Amniotic epithelial cell (primary cell): ENCODE measurements at regions not wholly inside any gene's neighbourhood (a gene's known extent, or its start where the extent isn't known, plus 50 kb on each side); places are given as distances from the start of the nearest gene placed in this dataset.
"Not testable (repeated sequence)": the region's sequence is repeated elsewhere in the genome, so short reads cannot be mapped to it uniquely, and the experiment has no call there.

Source experiments
- DNase-seq: peaks from one replicate; pipeline ENCODE4 v3.0.0-alpha.2; 2010; ENCODE audit warnings: low read depth

GRCh38 chr6:76671751-76672150 is 599.3 kb upstream of the IMPG1 start:
- no peak for DNase-seq

GRCh38 chr6:76644231-76644630 is 571.8 kb upstream of the IMPG1 start:
- peak; percentile 0 for DNase-seq

GRCh38 chr6:76639941-76640340 is 567.5 kb upstream of the IMPG1 start:
- DNase-seq, result no peak

- no peak for DNase-seq
These were observed 562.2 kb upstream of the IMPG1 start for GRCh38 chr6:76634695-76635094.

- no peak for DNase-seq
These were observed 560.8 kb upstream of the IMPG1 start for GRCh38 chr6:76633259-76633658.

- no peak for DNase-seq
These were observed 559.2 kb upstream of the IMPG1 start for GRCh38 chr6:76631622-76632021.

GRCh38 chr6:76615395-76615794 is 542.9 kb upstream of the IMPG1 start:
- no peak for DNase-seq

- DNase-seq, result no peak
These were observed 540.5 kb upstream of the IMPG1 start for GRCh38 chr6:76612954-76613353.

- DNase-seq, result no peak
These were observed 536.7 kb upstream of the IMPG1 start for GRCh38 chr6:76609160-76609559.

- no peak for DNase-seq
These were observed 521.6 kb upstream of the IMPG1 start for GRCh38 chr6:76594109-76594508.

GRCh38 chr6:76593668-76594067 is 521.2 kb upstream of the IMPG1 start:
- DNase-seq, result no peak

- no peak for DNase-seq
These were observed 520.1 kb upstream of the IMPG1 start for GRCh38 chr6:76592566-76592965.

GRCh38 chr6:76587271-76587670 is 514.8 kb upstream of the IMPG1 start:
- DNase-seq, result peak; percentile 0

- no peak for DNase-seq
These were observed 511.7 kb upstream of the IMPG1 start for GRCh38 chr6:76584121-76584520.

- DNase-seq, result no peak
These were observed 506.3 kb upstream of the IMPG1 start for GRCh38 chr6:76578746-76579145.

GRCh38 chr6:76574746-76575145 is 502.3 kb upstream of the IMPG1 start:
- DNase-seq, result no peak

- no peak for DNase-seq
These were observed 493.5 kb upstream of the IMPG1 start for GRCh38 chr6:76565932-76566331.

GRCh38 chr6:76562371-76562770 is 489.9 kb upstream of the IMPG1 start:
- not testable (repeated sequence) for DNase-seq

- not testable (repeated sequence) for DNase-seq
These were observed 488.6 kb upstream of the IMPG1 start for GRCh38 chr6:76560851-76561755.

- no peak for DNase-seq
These were observed 480.8 kb upstream of the IMPG1 start for GRCh38 chr6:76553256-76553655.

- DNase-seq, result no peak
These were observed 479.8 kb upstream of the IMPG1 start for GRCh38 chr6:76552268-76552667.

GRCh38 chr6:76533661-76534060 is 461.2 kb upstream of the IMPG1 start:
- DNase-seq, result no peak

- no peak for DNase-seq
These were observed 460.2 kb upstream of the IMPG1 start for GRCh38 chr6:76532647-76533046.

- DNase-seq, result no peak
These were observed 446.0 kb upstream of the IMPG1 start for GRCh38 chr6:76518443-76518842.
